Activated CD4-positive, alpha-beta T cell treated with anti-CD3 and anti-CD28 coated beads, Interleukin-2, amount 50 U/mL, for 1 hour (primary cell): ENCODE measurements at regions not wholly inside any gene's neighbourhood (a gene's known extent, or its start where the extent isn't known, plus 50 kb on each side); places are given as distances from the start of the nearest gene placed in this dataset.
"Not testable (repeated sequence)": the region's sequence is repeated elsewhere in the genome, so short reads cannot be mapped to it uniquely, and the experiment has no call there.

Experiments used
- DNase-seq: peaks from one replicate; pipeline ENCODE4 v3.0.0-alpha.2; 2020

- no peak for DNase-seq
Measured at GRCh38 chr1:228825041-228825440, 89.8 kb downstream of the RHOU start.

DNA sequence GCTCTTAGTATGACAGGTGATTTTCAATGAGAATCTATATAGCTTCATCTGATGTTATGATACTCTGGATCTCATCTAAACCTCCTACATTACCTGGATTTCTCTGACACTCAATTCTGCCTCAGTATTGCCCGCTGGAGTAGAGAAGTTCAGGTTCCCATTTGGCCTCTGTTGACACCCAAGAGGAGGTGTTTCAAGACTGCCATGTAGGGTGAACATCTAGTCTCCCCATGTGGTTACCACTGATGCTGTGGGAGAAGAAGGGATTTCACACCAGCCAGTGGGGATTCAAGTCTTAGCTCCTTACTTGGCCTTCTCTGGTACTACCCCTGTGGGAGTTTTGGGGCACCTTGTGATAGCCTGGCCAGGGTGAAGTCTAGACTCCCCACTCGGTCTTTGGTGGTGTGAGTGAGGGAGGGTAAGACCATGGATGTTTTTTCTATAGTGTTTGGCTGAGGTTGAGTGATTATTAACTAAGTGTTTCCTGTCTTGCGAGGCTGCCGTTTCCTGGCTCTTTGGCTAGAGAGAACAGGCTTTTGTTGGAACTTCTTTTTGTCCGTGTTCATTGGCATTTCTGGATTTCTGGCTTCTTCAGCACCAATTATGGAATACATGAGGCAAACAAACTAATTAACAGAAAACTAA is 90.7 kb downstream of the RHOU start:
- DNase-seq, result no peak

GRCh38 chr1:228827019-228827418 is 91.7 kb downstream of the RHOU start:
- no peak for DNase-seq

GRCh38 chr1:228828151-228828550 is 92.9 kb downstream of the RHOU start:
- DNase-seq, result no peak

DNA sequence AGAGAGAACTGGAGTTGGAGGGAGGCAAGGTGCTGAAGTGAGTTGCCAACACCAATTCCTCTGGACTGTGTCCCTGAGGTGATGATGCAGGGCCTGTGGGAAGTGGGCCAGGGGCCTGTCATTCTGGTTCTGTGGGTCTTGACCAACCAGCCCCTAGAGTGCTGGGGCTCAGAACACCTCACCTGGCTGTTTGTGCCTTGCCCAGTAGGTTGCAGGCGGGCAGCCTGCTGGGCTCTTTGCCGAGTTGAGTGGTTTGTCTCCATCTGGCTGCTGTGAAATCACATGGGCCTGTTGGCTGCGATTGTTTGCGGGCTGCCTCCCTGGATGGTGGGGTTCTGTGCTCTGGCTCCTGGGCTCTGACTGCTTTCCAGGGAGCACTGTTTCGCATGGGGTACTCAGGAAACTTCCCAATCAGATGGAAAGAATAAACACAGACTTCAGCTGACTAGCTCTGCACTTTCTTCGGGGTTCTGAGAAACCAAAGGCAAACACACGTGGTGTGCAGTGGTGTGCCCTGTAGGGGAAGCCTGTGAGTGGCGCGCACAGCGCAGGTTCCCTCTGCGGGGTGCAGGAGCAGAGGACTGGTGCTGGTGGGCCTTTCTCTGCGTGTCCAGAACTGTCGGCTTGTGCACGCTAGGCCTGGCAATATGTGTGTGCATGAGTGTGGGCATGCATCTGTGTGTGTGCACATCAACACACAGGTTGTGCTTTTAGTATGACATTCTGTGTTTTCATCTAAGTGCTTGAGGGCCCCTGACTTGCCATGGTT is 95.1 kb downstream of the RHOU start:
- DNase-seq, result no peak

DNA sequence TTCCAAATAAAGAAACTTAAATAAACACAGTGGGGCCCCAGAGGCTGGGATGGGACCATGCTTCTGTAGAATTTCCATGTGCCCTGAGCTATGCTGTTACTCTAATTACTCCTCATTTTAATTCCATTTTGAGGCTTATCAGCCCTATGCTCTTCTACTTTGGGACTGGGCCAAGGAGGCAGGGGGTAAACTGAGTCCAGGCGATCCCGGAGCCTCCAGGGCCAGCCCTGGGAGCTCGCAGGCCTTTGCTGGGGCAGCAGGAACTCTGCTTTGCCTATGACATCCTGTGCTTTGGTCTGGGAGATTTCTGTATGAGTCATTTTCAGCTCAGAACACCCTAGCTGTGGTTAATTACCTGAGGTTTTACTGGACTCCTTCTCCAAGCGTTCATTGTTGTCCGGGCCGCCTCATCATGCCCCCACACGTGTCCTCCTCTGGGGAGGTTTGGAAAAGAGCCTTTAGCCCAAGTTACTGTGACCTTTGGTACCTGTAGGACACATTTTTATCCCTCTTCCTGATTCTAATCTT is 95.7 kb downstream of the RHOU start:
- no peak for DNase-seq

DNA sequence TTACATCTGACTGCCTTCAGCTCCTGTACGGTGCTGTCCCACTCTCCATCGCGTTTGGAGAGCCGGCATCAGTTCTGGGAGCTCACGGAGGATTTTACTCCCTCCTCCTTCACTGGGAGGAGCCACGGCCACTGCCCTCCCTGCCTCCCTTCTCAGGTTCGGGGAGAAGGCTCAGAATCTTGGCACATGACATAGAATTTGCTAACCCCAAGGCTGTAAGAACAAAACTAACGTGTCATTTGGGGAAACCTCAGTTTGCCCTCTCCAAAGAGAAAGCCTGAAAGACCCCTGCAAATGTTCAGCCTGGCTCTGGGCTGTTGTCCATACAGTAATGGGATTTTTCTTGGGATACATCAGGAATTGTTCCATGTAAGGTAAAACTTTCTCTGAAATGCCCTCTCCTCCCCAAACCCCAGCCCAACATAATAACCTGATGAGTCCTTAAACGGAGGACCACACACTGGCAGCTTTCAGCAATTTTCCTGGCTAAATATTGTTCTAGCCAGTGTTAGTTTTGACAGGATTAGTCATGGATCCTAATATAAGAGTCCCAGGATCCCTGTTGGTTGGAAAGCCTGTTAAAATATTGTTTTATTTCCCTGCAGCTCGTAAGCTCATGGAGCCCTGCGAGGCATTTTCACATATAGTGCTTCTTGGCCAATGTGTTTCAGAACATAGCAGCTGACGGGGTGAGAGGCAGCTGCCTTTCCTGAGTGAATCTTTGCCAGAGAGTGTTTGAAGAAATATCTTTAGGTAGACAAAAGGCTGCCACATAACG is 98.8 kb downstream of the RHOU start:
- DNase-seq, result no peak

GRCh38 chr1:228835456-228835855 is 100.2 kb downstream of the RHOU start:
- DNase-seq, result no peak

DNA sequence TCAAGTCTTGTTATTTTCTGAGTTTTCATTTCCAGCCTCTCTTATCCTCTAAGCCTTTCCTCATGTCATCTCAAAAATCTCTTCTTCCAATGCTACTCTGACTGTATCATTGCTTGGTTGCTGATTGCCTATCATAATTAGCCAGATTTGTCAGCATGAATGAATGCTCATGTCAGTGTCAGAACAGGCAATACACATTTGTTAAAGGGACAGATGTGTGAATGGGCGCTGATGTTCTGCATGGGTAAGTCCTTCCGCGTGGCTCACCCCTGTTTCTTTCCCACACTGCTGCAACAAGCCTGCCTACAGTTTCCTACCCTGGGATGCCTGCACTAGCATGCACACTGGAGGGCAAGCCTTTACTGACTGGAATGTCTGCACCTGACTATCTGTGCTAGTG is 100.6 kb downstream of the RHOU start:
- DNase-seq, result no peak

DNA sequence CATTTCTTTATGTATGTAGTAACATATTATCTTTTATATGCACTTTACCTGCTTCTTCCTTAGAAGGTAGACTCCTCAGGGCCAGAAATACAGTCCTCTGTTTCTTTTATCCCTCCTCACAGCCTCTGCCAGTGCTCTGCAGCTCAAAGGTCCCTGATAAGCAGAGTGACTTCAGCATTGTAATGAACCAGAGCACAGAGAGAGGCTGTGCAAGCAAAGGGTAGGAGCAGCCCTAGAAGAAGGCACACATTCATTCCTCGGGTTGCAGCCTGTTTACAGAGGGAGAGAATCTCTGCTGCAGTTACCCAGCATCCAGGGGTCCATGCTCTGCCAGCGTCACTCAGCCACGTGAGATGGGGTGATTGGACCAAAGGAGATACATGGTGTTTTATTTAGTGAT is 101.1 kb downstream of the RHOU start:
- DNase-seq, result no peak

- no peak for DNase-seq
Measured at GRCh38 chr1:228837032-228837431, 101.8 kb downstream of the RHOU start.

DNA sequence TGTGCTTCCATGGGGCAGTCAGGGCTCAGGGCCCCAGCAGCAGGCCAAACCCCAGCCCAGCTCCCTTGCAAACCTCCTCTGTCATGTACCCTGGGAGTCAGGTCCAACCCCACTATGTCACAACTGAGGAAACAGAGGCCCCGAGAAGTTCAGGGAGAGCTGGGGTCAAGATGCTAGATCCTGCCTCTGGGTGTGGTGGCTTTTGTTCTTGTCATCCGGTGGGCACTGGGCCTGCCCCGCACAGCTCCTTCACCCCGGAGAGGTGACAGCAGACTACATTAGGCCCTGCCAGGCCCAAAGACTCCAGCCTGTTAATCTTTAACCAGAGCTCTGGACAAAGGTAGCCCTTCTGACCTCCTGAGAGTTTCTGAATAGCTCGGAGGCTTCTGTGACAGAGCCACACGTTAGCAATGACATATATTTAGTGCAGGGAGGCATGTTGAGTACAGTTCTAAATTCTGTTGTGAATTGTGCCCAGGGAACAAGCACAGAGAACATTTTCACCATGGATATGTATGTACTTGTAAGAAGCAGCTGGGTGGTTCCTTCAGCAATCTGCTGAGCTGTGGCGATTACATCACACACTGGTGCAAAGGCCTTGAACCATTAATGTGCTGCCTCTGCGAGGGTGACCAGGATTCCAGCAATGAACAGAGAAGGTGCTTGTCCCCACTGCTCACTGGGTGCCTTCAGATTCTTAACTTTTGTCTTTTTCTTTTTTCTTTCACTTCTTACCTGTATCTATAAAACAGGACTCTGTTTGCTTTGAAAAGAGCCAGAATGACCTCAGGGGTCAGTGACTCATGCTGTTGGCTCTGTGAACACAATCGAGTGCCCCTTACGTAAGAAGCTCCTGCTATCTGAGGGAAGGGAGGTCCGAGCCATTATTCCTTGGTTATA is 102.8 kb downstream of the RHOU start:
- no peak for DNase-seq

- DNase-seq, result no peak
Measured at GRCh38 chr1:228838717-228839500, 103.6 kb downstream of the RHOU start.

GRCh38 chr1:228839656-228840055 is 104.4 kb downstream of the RHOU start:
- DNase-seq, result no peak

DNA sequence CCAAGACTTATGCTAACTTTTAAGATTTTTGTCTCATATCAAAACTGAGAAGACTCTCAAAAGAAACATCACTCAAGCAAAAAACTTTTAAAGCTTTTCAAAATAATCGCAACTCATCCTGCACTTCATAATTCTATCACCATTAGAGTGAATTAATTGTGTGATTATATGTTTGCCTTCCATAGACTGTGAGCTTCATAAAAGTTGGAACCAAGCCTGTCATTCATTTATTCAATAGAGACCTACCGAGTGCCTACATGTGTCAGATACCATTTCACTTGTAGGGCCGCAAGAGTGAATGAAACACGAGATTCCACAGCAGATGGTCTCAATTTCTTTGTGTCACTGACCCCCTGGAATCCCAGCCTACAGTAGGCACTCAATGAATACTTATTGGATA is 106.4 kb downstream of the RHOU start:
- DNase-seq, result no peak

- DNase-seq, result no peak
Measured at GRCh38 chr1:228842094-228842775, 107.0 kb downstream of the RHOU start.

DNA sequence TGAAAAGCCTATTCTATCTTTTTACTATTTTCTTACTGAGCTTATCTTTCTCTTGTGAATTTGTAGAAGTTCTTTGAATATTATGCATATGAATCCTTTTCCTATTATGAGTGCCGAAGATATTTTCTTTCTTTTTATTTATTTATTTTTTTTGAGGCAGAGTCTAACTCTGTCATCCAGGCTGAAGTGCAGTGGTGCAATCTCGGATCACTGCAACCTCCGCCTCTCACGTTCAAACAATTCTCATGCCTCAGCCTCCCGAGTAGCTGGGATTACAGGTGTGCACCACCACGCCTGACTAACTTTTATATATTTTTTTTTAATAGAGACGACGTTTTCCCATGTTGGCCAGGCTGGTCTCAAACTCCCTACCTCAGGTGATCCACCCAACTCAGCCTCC is 109.8 kb downstream of the RHOU start:
- DNase-seq, result no peak

DNA sequence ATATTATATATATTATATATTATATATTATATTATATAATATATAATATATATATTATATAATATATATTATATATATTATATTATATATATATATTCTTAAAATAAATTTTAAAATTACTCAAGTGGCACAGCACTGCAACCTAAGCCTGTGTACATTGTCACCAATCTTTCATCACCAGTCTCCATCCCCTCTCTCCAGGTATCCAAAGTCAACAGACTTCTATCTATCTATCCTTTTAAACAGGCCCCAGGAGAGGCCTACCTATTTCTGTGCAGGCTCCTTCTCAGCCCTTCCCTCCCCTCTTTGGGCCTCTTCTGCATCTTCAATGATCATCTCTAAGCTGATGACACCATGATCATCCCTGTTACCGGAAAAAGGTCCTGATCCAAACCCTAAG is 111.7 kb downstream of the RHOU start:
- DNase-seq, result no peak

DNA sequence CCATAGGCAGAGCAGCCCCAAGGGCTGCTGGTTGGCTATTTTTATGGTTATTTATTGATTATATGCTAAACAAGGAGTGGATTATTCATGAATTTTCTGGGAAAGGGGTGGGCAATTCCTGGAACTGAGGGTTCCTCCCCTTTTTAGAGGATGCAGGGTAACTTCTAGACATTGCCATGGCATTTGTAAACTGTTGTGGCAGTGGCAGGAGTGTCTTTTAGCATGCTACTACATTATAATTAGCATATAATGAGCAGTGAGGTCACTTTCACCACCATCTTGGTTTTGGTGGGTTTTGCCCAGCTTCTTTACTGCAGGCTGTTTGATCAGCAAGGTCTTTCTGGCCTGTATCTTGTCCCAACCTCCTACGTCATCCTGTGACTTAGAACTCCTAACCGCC is 112.2 kb downstream of the RHOU start:
- not testable (repeated sequence) for DNase-seq

DNA sequence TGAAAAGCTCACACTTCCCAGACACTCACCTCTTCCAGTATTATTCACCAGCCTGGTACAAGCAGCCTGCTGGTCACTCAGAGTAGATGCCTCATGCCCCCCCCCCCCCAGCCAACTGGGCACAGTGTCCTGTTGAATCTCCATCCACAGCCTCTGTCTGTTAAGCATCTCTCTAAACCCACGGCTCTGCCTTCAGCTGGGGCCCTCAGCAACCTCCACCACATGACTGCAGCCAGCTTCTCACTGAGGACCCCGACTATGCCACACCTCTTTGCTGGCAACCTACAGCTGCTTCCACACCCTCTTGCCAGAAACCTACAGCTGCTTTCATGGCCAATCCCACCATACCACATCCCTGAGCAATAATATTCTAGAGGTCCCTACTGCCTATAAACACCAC is 113.1 kb downstream of the RHOU start:
- no peak for DNase-seq

DNA sequence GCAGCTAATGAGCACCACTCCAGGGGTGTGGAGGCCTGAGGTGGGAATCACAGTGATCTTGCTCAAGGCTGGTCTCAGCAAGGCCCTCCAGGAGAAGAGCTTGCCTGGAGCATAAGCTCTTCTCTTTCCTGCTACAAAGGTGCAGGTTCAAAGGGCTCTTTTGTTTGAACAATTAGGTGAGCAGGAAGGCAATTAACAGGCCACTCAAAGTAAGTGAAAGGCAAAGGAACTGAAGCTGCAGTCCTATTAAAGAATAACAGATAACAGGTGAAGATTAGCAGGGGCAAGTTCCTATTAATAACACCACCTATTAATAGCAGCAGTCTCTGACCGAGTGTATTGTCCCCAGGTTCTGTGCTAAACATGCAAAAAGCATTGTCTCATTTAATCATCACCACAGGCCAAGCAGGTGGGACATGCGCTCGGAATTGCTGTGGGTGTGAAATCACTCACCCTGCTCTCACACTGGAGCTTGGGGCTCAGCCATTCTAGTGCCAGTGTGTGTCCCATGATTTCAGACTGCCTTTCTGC is 113.8 kb downstream of the RHOU start:
- no peak for DNase-seq
